ENCODE measurements at regions not wholly inside any gene's neighbourhood (a gene's known extent, or its start where the extent isn't known, plus 50 kb on each side); places are given as distances from the start of the nearest gene placed in this dataset.

- TF ChIP-seq TCF3 (CRISPR knock-in tag; IDR thresholded peaks at IDR 0.05) (no peak), CTCF (IDR thresholded peaks at IDR 0.05 in 2 of 3, conservative IDR thresholded peaks at IDR 0.05 in 1 of 3; ENCODE audit: insufficient read depth in 2 of 3, low read depth in 1 of 3, low read length in 3 of 3) (no peak), ATF3 (IDR thresholded peaks at IDR 0.05) (no peak), ATF3 (CRISPR knock-in tag; conservative IDR thresholded peaks at IDR 0.05) (no peak), BRF2 (IDR thresholded peaks at IDR 0.05; ENCODE audit: borderline replicate concordance, insufficient read depth, insufficient read length) (no peak)
Measured at GRCh38 chr2:2779727-2780126, 448.7 kb upstream of the MYT1L start.

Data from K562 (cell line).